Calu3 (cell line): ENCODE measurements at regions not wholly inside any gene's neighbourhood (a gene's known extent, or its start where the extent isn't known, plus 50 kb on each side); places are given as distances from the start of the nearest gene placed in this dataset.

Experiments
- BruUV-seq: library from RNA; stranded (reverse); fragments of 400-500 nt; replicated peaks from 2 replicates; lab custom pipeline; 2021; lab: Mats Ljungman, UMichigan
- CTCF ChIA-PET: fragments of 300-600 bp; sonication (Branson Sonifier 250); formaldehyde crosslinking; loops from one replicate; lab custom pipeline; 2022; ENCODE audit warnings: antibody characterized with exemption; lab: Charles Lee
- DNase-seq: peaks from one replicate; pipeline ENCODE4 v3.0.0; 2022
- H3K27ac Mint-ChIP-seq: one replicate; pipeline ENCODE4 v1.8.0; 2022; ENCODE audit warnings: mixed read lengths; ENCODE audit not compliant: unreplicated experiment
- H3K27me3 Mint-ChIP-seq: one replicate; pipeline ENCODE4 v1.8.0; 2022; ENCODE audit warnings: mixed read lengths; ENCODE audit not compliant: unreplicated experiment
- H3K36me3 Mint-ChIP-seq: one replicate; pipeline ENCODE4 v1.8.0; 2022; ENCODE audit warnings: mild to moderate bottlenecking, moderate library complexity, mixed read lengths; ENCODE audit not compliant: insufficient read depth, unreplicated experiment
- H3K4me1 Mint-ChIP-seq: one replicate; pipeline ENCODE4 v1.8.0; 2022; ENCODE audit warnings: mild to moderate bottlenecking, low read depth, mixed read lengths; ENCODE audit not compliant: unreplicated experiment
- H3K4me3 Mint-ChIP-seq: one replicate; pipeline ENCODE4 v1.8.0; 2022; ENCODE audit warnings: mild to moderate bottlenecking, low read depth, moderate library complexity, mixed read lengths; ENCODE audit not compliant: unreplicated experiment
- H3K9me3 Mint-ChIP-seq: one replicate; pipeline ENCODE4 v1.8.0; 2022; ENCODE audit warnings: low read depth, mixed read lengths; ENCODE audit not compliant: unreplicated experiment
- intact Hi-C: fragments of 100-400 bp; cut with micrococcal nuclease; formaldehyde crosslinking; loops from one replicate; pipeline ENCODE4 v1.10.0; 2022; ENCODE audit not compliant: unreplicated experiment
- TF ChIP-seq, protein P1 (sequence below): fragments of 200-600 bp; IDR thresholded peaks from one replicate; pipeline ENCODE4 v1.8.0; 2022; ENCODE audit warnings: antibody characterized with exemption; ENCODE audit not compliant: unreplicated experiment

DNA sequence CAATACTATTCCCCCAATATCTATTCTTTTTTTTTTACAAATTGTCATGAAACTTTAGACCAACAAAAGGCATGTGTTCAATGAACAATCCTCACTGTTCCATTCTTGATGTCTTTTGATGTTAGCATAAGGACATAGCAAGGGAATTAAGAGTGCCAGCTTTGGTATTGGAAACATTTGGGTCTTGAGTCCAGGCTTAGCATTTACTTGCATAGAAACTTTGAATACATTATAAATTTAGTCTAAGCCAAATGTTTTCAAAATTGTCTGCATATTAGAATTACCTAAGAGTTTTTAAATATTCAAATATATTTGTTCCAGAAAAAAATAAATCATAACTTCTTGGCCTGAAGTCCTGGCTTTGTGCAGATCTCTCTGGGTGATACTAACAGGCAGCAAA lies 406.5 kb downstream of the LRFN5 start:
- Mint-ChIP-seq H3K4me3 (no peak overlapping the region), H3K36me3 (no peaks in the 10 kb centered on the region), H3K9me3 (peaks cover 14% of the 10 kb centered on the region), H3K27ac (no peak overlapping the region), H3K27me3 (no peaks in the 10 kb centered on the region), H3K4me1 (no peaks in the 10 kb centered on the region)
- intact Hi-C loops = no loop called here
- no TSS peak for BruUV-seq
- no peak for DNase-seq
- CTCF ChIA-PET = no interaction called here
- TF ChIP-seq, protein P1, sequence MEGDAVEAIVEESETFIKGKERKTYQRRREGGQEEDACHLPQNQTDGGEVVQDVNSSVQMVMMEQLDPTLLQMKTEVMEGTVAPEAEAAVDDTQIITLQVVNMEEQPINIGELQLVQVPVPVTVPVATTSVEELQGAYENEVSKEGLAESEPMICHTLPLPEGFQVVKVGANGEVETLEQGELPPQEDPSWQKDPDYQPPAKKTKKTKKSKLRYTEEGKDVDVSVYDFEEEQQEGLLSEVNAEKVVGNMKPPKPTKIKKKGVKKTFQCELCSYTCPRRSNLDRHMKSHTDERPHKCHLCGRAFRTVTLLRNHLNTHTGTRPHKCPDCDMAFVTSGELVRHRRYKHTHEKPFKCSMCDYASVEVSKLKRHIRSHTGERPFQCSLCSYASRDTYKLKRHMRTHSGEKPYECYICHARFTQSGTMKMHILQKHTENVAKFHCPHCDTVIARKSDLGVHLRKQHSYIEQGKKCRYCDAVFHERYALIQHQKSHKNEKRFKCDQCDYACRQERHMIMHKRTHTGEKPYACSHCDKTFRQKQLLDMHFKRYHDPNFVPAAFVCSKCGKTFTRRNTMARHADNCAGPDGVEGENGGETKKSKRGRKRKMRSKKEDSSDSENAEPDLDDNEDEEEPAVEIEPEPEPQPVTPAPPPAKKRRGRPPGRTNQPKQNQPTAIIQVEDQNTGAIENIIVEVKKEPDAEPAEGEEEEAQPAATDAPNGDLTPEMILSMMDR = no peak

DNA sequence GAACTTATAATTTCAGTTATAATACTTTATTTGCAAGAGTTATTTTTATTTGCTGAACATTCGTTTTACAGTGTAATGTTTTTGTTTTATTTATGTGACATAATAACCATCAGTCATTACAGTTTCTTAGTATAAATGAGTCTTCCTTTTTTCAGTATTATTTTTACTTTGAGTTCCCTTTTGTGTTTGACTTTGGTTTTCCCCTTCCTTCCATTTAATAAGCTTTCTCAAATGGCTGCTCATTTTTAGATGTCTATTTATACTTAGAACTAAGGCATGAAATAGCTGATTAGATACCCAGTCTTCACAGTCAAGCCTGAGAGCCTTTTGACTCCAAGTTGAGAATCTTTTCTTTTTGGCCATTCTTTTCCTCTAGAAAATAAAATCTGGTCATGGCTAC lies 404.5 kb downstream of the LRFN5 start:
- DNase-seq = no peak
- intact Hi-C loops = no loop called here
- Mint-ChIP-seq H3K36me3 (no peaks in the 10 kb centered on the region), H3K4me1 (no peaks in the 10 kb centered on the region), H3K27ac (no peak overlapping the region), H3K4me3 (no peak overlapping the region), H3K9me3 (peaks cover 9% of the 10 kb centered on the region), H3K27me3 (no peaks in the 10 kb centered on the region)
- TF ChIP-seq, protein P1 = no peak
- BruUV-seq = no TSS peak
- CTCF ChIA-PET = no interaction called here

DNA sequence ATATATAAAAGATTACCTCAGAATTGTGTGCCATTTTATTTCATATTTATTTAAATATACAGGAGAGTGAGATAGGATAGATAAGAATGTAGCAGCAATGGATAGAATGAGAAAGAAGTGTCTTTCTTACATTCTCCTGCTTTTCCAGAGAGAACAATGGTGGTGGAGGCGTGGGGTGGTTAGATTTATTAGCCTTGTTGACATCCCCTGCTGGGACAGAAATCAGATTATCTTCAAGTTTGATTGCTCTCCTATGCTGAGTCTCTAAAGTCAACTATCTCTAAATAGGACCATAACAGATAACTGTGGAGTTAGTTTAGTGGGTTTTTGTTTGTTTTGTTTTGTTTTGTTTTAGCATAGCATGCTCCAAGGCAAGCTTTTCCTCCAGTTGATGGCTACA lies 397.6 kb downstream of the LRFN5 start:
- Mint-ChIP-seq H3K27ac (no peak overlapping the region), H3K4me3 (no peak overlapping the region), H3K4me1 (no peaks in the 10 kb centered on the region), H3K36me3 (no peaks in the 10 kb centered on the region), H3K9me3 (peaks cover 2% of the 10 kb centered on the region), H3K27me3 (no peaks in the 10 kb centered on the region)
- DNase-seq = no peak
- CTCF ChIA-PET = no interaction called here
- TF ChIP-seq, protein P1 = no peak
- BruUV-seq = no TSS peak
- intact Hi-C loops = no loop called here

DNA sequence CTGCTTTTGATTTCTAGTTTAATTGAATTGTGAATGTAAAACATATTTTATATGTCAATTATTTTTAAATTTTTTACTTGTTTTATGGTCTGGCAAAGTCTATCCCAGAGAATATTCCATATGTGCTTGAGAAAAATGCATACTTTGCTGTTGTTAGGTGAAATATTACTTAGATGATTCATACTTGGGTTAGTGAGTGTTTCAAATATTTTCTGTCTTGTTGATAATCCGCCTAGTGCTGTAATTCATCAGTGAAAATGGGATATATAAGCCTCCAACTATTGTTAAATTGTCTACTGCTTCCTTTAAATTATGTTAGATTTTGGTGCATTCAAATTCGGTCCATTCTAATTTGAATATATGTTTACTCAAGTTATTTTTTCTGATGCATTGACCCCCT lies 395.5 kb downstream of the LRFN5 start:
- Mint-ChIP-seq H3K27me3 (no peaks in the 10 kb centered on the region), H3K4me1 (no peaks in the 10 kb centered on the region), H3K27ac (no peak overlapping the region), H3K4me3 (no peak overlapping the region), H3K36me3 (no peaks in the 10 kb centered on the region), H3K9me3 (peaks cover 2% of the 10 kb centered on the region)
- TF ChIP-seq, protein P1 = no peak
- no TSS peak for BruUV-seq
- CTCF ChIA-PET = no interaction called here
- no peak for DNase-seq
- intact Hi-C loops = no loop called here
